GM21447 (cell line): ENCODE measurements at regions not wholly inside any gene's neighbourhood (a gene's known extent, or its start where the extent isn't known, plus 50 kb on each side); places are given as distances from the start of the nearest gene placed in this dataset.

Experiments used
- ATAC-seq: cut with Tn5 transposase; IDR thresholded peaks from one replicate; pipeline ENCODE4 v1.9.1; 2021; ENCODE audit not compliant: unreplicated experiment

DNA sequence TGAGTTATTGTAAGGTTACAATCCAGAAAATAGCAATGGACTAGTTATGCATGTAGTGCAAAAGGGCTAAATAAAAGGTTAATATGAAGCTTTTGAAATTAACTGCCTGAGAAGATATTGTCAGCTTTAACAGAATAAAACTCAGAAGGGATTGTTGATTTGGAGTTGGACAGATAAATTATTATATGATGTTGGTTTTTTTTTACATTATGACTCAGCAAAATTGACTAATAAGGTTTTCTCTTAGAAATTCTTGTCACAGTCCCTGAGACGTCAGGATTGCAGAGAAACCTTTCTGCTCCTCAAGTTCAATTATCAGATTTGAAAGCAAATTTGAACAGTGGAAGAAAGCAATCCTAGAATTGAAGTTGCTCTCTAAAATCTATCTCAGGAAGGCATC, 946.9 kb downstream of the CBLN2 start:
- ATAC-seq, result no peak

- ATAC-seq, result no peak
Observed at GRCh38 chr18:71583252-71583651, 960.9 kb downstream of the CBLN2 start.

DNA sequence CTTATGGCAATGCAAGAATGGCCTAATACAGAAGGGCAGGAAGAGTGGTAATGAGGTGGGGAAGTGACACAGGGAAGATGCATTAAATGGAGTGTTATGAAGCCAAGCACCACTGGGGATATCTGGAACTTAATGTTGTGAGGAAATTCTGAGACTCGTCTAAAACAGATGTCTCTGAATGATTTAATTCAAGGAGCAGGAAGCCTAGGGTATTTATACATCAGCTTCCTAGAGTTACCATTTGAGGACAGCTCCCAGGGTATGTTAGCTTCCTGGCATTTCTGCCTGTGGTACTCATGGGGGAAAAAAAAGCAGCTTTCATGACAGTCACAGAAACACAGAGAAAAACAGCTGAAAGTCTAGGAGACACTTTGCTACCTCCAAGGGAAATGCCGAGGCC, 989.5 kb downstream of the CBLN2 start:
- no peak for ATAC-seq

GRCh38 chr18:71541643-71542042, 1002.5 kb downstream of the CBLN2 start:
- no peak for ATAC-seq

- ATAC-seq, result no peak
Observed at GRCh38 chr18:71529703-71530303, 1014.3 kb downstream of the CBLN2 start.

GRCh38 chr18:71523483-71524435, 1020.4 kb downstream of the CBLN2 start:
- no peak for ATAC-seq

GRCh38 chr18:71505526-71505925, 1038.6 kb downstream of the CBLN2 start:
- ATAC-seq, result no peak

DNA sequence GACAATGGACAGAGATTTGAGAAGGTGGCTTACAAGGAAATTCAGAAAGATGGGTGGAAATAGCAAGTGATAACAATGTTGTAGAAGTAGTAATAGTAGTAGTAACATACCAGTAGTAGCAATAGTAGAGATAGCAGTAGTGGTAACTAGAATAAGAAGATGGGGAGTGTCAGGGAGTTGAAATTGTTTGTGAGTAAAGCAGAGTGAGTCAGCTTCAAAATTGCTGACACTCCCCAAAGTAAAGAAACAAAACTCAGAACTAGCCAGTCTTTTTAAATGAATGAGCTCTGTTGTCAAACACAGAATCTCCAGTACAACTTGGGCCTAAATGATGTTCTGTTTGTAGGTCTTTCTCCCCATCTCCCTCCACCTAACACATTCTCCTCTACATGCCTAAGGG, 1040.9 kb downstream of the CBLN2 start:
- no peak for ATAC-seq

GRCh38 chr18:71485611-71486010, 1058.5 kb downstream of the CBLN2 start:
- ATAC-seq, result no peak

DNA sequence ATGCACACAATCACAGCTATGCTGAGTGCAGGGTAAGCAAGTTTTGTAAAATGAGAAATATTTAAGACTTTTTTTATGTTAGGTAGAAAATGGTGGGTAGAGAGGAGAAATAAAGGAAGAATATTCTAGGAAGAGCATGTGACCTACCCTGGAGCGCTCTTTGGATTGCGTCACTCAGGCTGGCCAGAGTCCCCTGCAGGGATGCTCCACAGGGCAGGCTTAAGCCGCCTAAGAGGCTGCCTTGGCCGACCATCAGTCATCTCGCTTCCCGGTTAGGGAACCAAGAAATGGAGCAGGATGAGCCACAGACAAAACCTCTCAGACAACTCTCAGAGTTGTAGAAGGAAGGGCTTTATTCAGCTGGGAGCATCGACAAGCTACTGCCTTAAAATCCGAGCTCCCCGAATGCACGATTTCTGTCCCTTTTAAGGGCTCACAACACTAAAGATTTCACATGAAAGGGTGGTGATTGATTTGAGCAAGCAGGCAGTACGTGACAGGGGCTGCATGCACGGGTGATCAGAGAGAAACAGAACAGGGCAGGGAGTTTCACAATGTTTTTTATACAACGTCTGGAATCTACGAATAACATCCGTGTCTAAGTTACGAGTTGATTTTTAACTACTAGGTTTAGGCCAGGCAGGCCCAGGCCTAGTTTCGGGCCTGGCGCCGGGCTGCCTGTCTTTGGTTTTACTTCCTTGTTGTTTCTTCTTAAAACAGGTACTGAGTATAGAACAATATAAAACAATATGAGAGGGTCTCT, 1072.0 kb downstream of the CBLN2 start:
- no peak for ATAC-seq

GRCh38 chr18:71456206-71456605, 1087.9 kb downstream of the CBLN2 start:
- no peak for ATAC-seq

DNA sequence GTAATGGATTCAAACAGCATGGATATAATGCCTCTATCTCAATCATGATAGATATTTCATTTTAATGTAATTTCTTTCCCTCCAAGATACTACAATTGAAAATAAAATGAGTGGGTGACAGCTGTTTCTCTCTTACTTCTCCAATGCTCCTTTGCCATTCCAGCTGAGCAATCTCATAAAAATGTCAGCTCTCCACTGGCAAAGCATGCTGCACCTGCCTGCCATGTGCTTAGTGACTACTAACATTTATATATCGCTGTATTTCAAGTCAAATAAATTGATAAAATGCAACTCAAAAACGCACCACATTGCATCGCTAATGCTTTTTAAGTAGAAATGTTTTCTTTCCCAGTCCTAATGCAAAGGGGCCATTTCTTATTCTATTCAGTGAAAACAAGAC, 1093.9 kb downstream of the CBLN2 start:
- no peak for ATAC-seq

GRCh38 chr18:71443706-71444480, 1100.2 kb downstream of the CBLN2 start:
- no peak for ATAC-seq

DNA sequence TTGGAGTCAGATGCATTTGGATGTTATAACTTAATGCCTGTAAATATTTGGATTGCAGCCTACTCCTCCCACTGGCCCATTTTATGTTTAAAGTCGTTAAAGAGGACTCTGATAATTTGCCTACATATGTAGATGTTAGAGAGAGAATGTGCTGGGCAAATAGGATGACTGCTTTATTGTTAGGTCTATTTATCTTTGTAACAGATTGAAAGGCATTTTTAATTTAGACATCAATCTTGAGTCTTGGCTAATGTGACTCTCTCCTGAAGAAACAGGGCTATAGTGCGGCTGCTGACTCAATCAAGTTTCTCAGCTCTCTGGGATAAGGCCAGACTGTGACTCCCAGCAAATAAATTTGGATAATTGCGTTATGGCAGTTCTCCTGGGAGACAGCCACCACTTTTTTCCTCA, 1101.4 kb downstream of the CBLN2 start:
- ATAC-seq, result no peak

DNA sequence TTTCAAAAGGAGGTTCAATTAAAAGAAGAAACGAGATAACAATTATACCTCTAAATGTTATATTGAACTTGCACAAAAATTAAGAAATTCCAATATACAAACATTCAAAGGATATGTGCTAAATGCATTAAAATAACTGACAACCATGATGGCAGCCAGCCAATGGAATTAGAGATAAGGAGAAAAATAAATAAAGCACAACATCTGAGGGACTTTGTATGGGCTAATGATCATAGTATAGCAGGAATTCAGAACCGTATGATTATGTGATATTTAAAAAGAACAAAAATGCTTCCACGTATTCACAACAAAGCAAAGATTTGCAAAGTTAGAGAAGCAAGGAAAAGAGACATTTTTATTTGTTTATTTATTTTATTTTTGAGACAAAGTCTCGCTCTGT, 1103.0 kb downstream of the CBLN2 start:
- ATAC-seq, result no peak

DNA sequence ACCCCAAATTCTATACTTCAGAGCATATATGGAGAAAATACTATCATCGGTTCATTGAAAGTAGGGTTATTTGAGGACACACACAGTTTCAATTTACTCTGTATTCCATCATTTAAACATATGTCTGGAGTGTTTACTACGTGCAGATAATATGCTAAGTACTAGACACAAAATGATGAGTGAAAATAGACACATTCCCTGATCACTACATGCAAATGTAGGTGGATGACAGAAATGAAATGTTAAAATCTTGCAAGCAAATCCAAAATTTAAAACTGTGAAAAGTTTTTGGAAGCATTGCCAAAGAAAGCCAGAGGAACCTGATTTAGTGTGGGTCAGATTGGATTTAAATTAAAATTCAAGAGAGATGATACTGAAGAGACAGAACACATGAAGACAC, 1106.6 kb downstream of the CBLN2 start:
- ATAC-seq, result no peak

GRCh38 chr18:71433373-71433772, 1110.8 kb downstream of the CBLN2 start:
- no peak for ATAC-seq

DNA sequence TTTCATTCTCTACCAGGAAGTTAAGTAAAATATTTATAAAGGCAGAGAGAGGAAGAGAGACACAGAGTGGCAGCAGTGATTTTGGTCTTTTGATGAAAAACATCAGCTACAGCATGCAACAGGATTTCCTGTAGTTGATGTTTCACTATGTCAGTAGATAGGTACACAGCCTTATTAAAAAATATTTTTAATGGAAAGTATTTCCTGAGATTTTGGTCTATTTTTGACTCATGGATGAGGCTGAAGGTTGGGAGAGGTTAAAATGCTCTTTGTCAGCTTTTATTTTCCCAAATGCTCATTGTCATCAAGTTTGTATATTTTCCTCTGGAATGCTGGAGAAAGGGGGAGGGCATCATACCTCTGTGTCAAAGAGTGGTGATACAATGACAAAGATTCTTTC, 1112.5 kb downstream of the CBLN2 start:
- ATAC-seq, result no peak

- no peak for ATAC-seq
Observed at GRCh38 chr18:71431171-71431570, 1113.0 kb downstream of the CBLN2 start.

DNA sequence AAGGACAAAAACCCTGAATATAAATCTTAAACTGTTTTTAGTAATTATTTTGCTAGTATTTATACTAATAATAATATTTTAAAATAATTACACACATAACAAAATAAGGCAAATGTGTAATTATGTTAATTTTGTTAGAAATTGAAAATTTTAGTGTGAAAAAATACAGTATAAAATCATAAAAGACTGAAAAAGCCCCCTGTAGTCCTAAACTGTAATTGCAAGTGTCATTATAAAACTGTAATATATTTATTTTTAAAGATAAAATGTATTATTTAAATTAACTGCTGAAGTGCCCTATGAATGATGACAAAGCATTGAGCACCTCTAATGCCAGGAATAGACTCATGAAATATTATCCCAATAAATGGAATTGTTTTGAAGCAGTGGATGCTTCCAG, 1117.7 kb downstream of the CBLN2 start:
- ATAC-seq, result no peak
